ENCODE measurements at regions not wholly inside any gene's neighbourhood (a gene's known extent, or its start where the extent isn't known, plus 50 kb on each side); places are given as distances from the start of the nearest gene placed in this dataset.
A peak's percentile ranks its signal among the peaks of the same experiment; 100 is the strongest.

DNA sequence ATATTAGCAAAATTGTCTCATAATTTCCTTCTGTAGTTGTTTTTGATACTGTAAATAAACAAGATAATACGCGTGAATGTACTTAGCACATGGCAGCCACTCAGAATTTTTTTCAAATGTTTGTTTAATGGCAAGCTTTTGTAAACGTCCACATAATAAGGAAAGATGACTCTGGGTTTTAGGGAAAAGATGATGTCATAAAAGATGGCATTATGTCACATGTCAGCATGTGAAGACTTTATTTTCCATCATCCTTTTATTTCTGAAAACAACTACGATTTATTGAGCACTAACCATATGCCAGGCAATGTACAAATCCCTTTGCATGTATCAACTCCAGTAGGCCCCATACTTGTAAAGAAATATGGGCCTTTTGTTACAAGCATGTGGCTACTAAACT is 139.9 kb downstream of the C11orf91 start:
- no peak for DNase-seq (ENCODE audit: low read depth in 2 of 3, low spot score in 2 of 3)

DNA sequence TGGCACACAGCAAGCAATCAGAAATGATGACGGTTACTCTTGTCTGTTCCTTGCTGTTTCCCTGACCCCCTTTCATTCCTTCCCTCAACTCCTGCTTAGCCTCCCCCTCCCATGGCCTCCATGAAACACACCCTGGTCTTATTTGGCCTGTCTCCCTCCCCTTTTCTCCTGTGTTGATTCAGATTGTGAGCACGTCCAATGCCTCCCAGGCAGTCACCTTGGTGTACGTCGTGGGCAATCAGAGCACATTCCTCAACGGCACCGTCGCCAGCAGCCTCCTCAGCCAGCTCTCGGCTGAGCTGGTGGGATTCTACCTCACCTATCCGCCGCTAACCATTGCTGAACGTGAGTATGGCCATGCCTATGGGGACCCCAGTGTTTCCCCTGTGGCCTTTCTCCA is 141.1 kb downstream of the C11orf91 start:
- DNase-seq (ENCODE audit: low read depth in 2 of 3, low spot score in 2 of 3): no peak

DNA sequence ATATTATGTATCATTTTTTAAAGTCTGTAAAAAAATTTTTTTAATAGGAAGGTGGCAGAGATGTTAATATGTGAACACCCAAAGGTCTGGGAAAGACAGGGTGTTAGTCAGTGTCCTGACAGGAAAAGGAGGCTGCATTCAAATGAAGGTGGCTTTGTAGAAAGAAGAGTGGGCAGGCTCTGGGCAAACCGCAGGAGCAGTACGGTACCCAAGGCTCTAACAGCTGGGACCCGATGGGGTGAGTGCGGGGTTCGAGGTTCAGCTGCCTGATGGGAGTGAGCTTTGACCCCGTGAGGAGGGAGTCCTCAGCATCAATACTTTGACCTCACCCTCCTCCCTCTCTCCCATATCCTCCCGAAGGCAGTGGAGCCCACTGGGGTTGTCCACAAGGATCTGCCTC is 142.5 kb downstream of the C11orf91 start:
- no peak for DNase-seq (ENCODE audit: low read depth in 2 of 3, low spot score in 2 of 3)

DNA sequence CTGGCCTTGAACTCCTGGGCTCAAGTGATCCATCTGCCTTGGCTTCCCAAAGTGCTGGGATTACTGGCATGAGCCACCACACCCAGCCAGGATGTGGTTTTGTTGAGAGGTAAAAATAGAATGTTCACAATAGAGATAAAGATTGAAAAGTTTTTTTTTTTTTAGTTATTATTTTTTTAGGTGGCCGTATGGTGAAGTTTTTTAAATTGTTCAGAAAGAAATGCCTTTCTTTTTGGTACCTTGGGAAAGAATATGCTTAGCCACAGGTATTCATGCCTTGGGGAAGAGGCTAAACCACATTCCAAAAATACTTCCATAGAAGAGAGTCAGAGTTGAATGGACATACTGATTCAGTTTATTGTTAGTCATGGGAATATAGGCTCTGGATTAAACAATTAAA is 143.4 kb downstream of the C11orf91 start:
- DNase-seq (ENCODE audit: low read depth in 2 of 3, low spot score in 2 of 3): no peak

DNA sequence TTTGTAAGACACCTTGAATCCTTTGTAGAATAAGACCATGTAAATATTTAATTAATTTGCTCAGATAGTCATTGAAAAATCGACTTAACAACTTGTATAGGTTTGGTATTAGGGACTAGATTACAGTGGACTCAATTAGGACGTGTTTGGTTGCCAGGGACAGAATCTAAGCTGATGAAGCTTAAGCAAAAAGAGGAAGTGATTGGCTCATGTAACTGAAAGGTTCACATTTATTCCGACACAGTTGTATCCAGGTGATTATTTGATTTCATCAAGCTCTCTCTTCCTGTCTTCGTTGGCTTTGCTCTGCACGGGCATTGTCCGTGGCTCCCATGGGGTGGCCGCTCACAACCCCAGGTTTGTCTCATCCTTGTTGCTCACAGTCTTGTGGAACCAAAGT is 146.4 kb downstream of the C11orf91 start:
- no peak for DNase-seq (ENCODE audit: low read depth in 2 of 3, low spot score in 2 of 3)

DNA sequence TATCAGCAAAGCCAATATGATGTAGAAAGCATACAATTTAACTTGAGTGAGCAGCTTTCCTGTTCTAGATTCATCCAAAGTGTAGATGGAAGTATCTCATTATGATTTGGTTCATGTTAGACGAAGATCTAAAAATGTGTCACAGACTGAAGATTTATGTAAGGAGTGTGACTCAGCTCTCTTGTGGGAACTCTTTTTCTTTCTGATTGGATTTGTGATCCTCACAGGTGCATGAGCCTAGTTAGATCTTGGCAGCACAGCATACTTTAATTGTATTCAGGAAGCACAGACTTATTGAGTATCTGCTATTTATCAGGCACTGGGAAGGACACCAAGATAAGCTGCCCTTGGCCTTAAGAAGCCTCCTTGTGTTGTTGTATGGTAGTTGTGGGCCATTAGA is 147.1 kb downstream of the C11orf91 start:
- peak in 1 of 3 donors; percentile 9 for DNase-seq (ENCODE audit: low read depth in 2 of 3, low spot score in 2 of 3)

DNA sequence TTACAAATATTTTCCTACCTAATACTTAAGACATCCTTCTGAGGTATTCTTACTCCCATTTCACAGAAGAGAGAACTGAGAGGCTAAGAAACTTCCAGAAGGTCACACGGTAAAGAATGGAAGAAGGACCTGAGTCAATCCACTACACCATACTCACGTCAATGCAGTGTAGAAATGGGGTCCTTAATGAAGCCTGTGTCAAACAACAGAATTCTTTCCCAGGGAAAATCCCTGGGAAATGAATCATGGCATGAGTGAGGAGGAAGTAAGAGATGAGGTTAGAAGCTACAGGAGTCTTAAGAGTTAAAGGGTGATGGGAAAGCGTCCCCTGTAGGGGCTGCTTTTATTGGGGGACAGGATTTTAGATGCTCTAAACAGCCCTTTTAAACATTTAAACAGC is 147.9 kb downstream of the C11orf91 start:
- no peak for DNase-seq (ENCODE audit: low read depth in 2 of 3, low spot score in 2 of 3)

DNA sequence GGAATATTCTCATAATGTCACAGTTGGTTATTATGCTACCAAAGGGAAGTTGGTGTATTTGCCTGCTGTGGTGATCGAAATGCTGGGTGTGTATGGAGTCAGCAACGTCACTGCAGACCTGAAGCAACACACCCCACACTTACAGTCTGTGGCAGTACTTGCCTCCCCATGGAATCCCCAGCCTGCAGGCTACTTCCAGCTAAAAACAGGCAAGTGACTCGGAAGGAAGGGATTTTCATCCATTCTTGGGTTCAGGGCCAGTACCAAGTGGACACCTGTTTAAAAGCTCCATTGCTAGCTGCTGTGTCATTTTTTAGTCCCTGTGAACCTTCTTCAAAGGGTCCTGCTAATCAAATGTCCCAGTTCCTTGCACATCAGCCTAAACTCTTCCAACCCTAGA is 149.6 kb downstream of the C11orf91 start:
- DNase-seq (ENCODE audit: low read depth in 2 of 3, low spot score in 2 of 3): no peak

DNA sequence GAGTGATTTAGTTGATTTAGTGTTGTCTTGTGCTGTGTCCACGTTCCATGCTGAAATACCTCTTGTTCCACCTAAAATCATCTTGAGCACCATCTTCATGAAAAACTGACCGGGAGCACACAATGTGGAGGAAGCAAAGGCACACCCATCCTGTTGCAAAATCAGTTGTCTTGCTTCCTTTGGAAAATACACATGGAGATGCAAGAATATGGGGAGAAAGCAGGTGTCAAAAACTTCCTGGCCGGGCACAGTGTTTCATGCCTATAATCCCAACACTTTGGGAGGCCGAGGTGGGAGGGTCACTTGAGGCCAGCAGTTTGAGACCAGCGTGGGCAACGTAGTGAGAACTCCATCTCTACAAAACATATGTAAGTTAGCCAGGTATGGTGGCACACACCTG is 151.1 kb downstream of the C11orf91 start:
- no peak for DNase-seq (ENCODE audit: low read depth in 2 of 3, low spot score in 2 of 3)

DNA sequence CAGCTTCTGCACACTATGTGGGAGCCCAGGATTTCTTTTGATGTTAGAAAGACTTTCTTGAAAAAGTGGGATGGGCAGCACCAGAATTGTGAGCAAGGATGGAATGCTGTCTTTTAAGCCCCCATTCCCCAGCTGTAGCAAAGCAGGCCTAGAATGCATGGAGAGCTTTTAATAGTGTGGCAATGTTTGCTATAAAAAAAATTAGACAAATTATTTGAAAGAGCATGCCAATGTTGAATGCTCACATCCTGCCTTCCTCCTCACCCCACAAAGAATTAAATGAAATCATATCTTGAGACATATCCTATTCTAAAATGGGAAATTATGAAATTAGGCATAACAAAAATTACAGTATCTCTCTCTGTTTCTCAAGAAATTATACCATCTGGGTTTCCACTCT is 154.7 kb downstream of the C11orf91 start:
- no peak for DNase-seq (ENCODE audit: low read depth in 2 of 3, low spot score in 2 of 3)

DNA sequence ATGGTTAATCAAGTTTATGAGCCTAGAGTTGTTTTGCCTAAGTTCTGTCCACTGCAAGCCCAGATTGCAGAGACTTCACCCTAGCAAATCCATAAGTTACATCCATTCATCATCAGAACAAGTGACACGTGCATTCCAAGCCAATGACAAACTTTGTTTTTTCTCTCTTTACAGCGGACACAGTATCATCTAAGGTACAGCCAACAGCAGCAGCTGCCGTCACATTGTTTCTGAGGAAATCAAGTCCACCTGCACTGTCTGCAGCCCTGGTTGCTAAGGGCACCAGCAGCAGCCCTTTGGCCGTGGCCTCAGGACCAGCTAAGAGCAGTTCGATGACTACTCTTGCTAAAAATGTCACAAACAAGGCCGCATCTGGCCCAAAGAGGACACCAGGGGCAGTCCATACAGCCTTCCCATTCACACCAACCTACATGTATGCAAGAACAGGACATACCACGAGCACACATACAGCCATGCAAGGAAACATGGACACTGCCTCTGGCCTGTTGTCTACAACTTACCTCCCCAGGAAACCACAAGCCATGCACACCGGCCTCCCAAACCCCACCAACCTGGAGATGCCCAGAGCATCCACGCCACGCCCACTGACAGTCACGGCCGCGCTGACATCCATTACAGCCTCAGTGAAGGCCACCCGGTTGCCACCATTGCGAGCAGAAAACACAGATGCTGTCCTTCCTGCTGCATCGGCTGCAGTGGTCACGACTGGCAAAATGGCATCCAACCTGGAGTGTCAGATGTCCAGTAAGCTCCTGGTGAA is 155.8 kb downstream of the C11orf91 start:
- DNase-seq (ENCODE audit: low read depth in 2 of 3, low spot score in 2 of 3): no peak

DNA sequence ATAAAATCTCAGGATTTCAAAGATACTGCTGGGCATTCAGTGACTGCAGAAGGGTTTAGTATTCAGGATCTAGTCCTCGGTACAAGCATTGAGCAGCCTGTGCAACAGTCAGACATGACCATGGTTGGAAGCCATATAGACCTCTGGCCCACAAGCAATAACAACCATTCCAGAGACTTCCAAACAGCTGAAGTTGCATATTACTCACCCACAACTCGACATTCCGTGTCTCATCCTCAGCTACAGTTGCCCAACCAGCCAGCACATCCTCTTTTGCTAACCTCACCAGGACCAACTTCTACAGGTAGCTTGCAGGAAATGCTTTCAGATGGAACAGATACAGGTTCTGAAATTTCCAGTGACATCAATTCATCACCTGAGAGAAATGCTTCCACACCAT is 156.8 kb downstream of the C11orf91 start:
- no peak for DNase-seq (ENCODE audit: low read depth in 2 of 3, low spot score in 2 of 3)

DNA sequence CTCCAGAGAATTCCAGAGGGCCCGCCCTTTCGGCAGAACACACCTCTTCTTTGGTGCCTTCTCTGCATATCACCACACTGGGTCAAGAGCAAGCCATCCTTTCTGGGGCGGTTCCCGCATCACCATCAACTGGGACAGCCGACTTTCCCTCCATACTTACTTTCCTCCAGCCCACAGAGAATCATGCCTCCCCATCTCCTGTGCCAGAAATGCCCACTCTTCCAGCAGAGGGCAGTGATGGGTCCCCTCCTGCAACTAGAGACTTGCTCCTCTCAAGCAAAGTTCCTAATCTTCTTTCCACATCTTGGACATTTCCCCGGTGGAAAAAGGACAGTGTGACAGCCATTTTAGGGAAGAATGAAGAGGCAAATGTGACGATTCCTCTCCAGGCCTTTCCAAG is 157.7 kb downstream of the C11orf91 start:
- DNase-seq (ENCODE audit: low read depth in 2 of 3, low spot score in 2 of 3): peak in 2 of 3 donors; percentile 29 to 60

DNA sequence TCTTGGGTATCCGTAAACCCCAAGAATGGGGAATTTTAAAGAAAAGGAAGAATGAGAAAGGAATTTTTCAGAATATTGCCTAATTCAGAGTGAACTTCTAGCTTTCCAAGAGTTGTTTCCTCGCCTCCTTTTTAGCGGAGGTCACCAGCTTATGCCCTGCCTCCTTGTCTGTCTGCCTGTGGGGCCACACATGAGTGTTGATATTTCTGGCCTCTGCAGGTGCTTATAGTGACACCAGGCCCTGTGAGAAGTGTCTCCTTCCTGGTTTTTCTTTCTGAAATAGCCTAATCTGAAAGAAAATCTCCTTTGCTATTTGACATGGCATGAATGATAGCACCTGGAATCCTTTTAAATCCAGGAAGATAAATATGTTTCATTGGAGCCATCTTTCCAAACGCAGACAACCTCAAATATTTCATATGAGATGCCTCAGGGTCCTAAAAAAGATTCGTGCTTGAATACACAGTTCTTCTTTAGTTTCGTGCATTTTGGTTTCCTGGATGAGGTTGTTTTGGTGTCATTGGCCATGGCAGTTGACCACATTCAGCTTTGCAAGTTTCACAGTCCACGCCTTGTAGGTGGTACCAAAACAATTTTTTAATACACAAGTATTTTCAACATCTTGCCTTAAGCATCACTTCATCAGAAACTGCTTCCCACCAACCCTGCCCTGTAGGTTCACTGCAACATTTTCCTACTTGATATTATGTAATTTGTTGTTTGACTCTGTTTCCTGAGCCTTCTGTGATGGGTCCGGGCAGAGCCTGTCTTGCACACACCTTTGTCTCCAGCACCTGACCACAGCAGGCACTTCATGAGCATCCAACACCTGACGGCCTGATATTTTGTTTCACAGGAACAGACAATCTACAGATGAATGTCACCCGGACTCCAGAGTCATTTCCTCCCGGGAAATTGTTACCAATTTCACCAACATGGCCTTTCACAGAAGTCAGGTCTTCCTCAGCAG is 159.4 kb downstream of the C11orf91 start:
- no peak for DNase-seq (ENCODE audit: low read depth in 2 of 3, low spot score in 2 of 3)

DNA sequence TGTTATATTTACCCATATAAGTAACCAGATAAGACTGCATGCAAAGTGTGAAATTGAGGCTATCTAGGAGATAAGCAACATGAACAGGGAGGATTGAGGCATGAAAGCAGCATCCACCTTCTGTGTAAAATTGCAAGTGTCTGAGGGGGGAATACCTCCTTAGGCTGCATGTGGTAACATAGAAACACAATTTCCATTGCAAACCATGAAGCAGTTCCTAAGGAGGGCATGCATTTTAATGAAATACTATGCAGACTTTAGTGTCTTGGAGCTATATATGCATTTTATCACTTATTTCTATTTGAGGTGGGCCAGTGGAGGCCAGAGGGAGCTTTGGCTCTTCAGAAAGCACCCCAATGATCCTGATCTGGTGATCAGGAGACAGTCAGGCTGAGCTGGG is 160.2 kb downstream of the C11orf91 start:
- DNase-seq (ENCODE audit: low read depth in 2 of 3, low spot score in 2 of 3): no peak

DNA sequence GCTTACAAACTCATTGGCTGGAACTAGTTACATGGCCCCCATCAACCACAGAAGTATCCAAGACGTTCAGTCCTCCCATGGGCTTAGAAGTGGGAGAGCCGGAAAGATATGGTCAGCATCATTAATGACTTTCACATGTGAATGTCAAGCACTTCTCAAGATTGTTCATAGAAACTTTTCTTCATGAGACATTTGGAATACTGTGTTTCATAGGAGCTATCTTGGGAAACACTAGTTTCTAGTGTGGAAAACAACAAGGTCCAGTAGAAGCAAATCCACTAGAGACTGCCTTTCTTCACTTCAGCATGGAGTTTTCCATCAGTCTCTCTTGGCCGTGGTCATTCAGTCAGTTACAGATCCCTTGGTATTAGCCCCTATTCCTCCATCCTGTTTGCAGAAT is 160.9 kb downstream of the C11orf91 start:
- DNase-seq (ENCODE audit: low read depth in 2 of 3, low spot score in 2 of 3): no peak

DNA sequence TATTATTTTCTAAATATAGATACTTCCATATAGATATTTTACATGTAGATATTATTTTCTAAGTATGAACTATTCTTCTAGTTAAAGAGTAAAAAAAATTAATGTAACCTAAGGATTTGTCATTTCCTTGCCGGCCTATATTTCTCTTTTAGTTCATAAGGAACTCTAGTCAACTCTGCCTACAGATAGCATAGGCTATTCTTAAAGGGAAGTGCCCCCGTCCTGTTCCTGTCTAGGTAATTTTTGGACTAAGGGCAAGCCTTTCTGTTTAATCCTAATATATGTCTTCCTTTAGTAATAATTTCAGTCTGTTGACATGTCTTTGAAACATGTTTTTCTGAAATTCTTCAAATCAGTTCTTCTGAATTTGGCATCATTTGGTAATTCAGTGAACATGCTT is 161.9 kb downstream of the C11orf91 start:
- DNase-seq (ENCODE audit: low read depth in 2 of 3, low spot score in 2 of 3): no peak

DNA sequence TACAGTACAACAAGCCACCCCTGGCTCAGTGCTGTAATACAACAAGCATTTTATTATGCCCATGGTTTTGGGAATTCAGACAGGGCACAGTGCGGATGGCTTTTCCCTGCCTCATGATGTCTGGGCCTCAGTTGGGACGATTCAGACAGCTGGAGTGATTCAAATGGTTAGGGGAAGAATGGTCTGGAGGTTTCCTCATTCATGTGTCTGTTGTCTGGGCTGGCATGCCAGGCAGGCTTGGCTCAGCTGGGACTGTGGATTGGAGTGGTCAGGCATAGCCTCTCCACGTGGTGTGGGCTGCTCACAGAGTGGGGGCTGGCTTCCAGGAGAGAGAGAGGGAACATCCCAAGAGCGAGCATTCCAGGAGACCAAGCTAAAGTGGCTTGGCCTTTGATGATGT is 164.4 kb downstream of the C11orf91 start:
- DNase-seq (ENCODE audit: low read depth in 2 of 3, low spot score in 2 of 3): no peak

DNA sequence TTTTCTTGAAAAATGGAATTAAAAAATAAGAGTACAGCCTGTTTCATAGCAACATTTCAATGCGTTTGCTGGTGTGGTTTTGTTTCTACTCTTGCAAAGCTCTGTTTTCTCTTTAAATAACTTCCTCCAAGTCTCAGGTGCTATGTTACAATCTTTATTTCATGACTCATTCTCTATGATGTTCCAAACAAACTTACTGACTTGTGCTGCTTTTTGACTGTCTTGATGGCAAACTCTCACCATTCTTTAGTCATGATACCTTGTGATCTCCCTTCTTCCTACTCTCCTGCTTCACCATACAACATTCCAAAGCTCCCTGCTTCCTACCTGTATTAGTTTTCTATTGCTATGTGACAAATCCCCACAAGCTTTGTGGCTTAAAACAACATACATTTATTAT is 166.1 kb downstream of the C11orf91 start:
- DNase-seq (ENCODE audit: low read depth in 2 of 3, low spot score in 2 of 3): no peak

DNA sequence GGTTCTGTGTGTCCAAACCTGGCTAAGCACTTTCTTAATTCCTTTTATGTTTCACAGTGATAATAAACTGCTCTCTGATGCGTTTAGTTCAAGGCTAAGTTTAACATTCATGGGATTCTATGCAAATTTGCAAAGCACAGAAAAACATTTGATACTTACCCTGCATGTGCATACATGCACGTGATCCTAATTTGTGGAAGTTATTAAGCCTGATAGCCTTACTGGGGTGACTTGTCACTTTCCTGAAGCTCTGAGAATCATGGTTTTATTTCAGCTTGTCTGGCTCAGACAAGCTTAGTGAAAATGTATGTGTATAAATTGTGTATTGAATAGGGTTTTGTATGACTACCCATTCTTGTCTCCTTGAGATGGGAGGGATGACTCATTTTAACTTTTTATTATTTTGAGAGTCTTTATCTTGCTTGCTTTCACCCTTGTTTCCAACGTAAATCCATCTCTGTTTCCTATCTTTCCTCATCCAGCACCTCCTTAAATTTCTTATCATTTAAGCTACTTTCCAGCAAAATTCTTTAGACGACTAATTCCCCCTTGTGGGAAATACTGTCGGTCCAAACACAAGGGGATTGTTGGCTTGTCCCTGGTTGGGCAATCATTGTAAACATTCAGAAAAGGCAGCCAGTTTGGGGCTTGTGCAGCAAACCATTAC is 167.1 kb downstream of the C11orf91 start:
- DNase-seq (ENCODE audit: low read depth in 2 of 3, low spot score in 2 of 3): no peak

DNA sequence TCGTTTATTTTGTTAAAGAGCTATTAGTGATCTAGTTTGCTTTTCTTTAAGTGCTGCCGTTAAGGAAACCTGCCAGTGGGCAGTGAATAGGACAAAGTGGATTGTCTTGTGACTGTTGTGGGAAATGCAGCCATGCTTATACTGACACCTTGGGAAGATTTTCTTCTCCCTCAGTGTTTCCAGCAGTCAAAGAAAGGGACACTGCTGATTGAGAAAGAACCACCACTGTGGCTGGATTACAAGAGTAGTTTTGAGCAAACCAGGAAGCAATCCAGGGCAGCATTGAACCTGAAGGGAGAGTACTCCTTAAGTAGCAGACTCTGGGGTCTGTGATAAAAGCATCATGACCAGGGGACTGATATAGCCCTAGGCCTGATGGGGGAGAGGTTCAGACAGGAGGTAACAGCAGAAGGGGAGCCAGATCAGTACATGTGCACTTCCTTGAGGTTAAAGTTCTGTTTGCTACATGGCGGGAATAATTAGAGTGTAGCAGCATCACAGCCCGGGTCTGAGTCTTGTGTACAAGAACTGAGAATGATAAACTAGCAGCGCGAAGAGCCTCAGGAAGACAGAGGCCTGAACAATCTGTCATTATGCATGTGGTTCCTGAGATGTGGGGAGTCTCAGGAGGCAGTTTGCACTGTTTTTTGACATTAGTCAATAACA is 167.8 kb downstream of the C11orf91 start:
- no peak for DNase-seq (ENCODE audit: low read depth in 2 of 3, low spot score in 2 of 3)
